ENCODE measurements at regions not wholly inside any gene's neighbourhood (a gene's known extent, or its start where the extent isn't known, plus 50 kb on each side); places are given as distances from the start of the nearest gene placed in this dataset.

DNA sequence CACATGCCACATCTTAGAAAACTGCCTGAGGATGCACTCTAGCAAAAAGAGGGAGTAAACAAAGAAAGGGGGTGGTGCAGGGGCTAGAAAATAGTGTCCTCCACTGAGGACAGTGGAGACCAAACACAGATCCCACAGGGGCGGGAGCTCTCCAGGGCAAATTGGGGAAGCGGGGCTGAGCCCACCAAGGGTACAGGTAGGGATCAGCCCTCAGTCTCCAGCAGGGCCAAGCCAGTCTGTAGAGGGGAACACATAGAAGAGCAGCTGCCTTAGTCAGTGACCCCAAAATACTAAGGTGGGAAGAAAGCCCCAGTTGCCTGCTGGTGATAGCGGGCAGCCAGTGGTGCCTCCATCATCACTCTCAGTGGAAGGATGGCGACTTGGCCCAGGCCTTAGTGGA is 134.0 kb downstream of the ATPSCKMT start:
- TF ChIP-seq, protein P1, sequence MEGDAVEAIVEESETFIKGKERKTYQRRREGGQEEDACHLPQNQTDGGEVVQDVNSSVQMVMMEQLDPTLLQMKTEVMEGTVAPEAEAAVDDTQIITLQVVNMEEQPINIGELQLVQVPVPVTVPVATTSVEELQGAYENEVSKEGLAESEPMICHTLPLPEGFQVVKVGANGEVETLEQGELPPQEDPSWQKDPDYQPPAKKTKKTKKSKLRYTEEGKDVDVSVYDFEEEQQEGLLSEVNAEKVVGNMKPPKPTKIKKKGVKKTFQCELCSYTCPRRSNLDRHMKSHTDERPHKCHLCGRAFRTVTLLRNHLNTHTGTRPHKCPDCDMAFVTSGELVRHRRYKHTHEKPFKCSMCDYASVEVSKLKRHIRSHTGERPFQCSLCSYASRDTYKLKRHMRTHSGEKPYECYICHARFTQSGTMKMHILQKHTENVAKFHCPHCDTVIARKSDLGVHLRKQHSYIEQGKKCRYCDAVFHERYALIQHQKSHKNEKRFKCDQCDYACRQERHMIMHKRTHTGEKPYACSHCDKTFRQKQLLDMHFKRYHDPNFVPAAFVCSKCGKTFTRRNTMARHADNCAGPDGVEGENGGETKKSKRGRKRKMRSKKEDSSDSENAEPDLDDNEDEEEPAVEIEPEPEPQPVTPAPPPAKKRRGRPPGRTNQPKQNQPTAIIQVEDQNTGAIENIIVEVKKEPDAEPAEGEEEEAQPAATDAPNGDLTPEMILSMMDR (IDR thresholded peaks at IDR 0.05), result no peak
- TF ChIP-seq EZH2 (IDR thresholded peaks at IDR 0.05; ENCODE audit: borderline replicate concordance, insufficient read depth, low read depth, low read length, poor library complexity, severe bottlenecking), result no peak

Data from B cell (primary cell).